Cardiac muscle cell (in vitro differentiated cells and primary cell): ENCODE measurements at regions not wholly inside any gene's neighbourhood (a gene's known extent, or its start where the extent isn't known, plus 50 kb on each side); places are given as distances from the start of the nearest gene placed in this dataset.

Source experiments
- DNase-seq, 2 donors: peaks; one replicate each; pipeline versions ENCODE4 v3.0.0 to v3.0.0-alpha.2; 2010 to 2017; ENCODE audit warnings: low read depth in 1 of 2, low spot score in 1 of 2
- H3K27ac ChIP-seq: fragments of 200-600 bp; sonication (generic); 2 replicates; pipeline ENCODE4 v1.5.1; 2016
- H3K27me3 ChIP-seq: fragments of 200-600 bp; sonication (generic); 2 replicates; pipeline ENCODE4 v1.6.0; 2016; ENCODE audit warnings: control low read depth
- H3K36me3 ChIP-seq: fragments of 200-600 bp; sonication (generic); 2 replicates; pipeline ENCODE4 v1.5.1; 2016; ENCODE audit warnings: control low read depth
- H3K4me1 ChIP-seq: fragments of 200-600 bp; sonication (generic); 2 replicates; pipeline ENCODE4 v1.8.1; 2017; ENCODE audit warnings: low read depth, mild to moderate bottlenecking, mixed run types
- H3K4me3 ChIP-seq: fragments of 200-600 bp; sonication (generic); 2 replicates; pipeline ENCODE4 v1.5.1; 2016; ENCODE audit warnings: mild to moderate bottlenecking
- H3K9me3 ChIP-seq: fragments of 200-600 bp; sonication (generic); 2 replicates; pipeline ENCODE4 v1.5.1; 2017; ENCODE audit warnings: low read depth, mild to moderate bottlenecking, control low read depth
- CTCF ChIP-seq: IDR thresholded peaks from 2 replicates; pipeline ENCODE4 v1.5.1; 2012; ENCODE audit warnings: low read depth, mild to moderate bottlenecking, low read length

GRCh38 chr16:35565626-35566025, 2106.2 kb downstream of the TP53TG3F start:
- Histone ChIP-seq H3K27ac (no peak overlapping the region), H3K4me1 (no peaks in the 10 kb centered on the region), H3K36me3 (no peaks in the 10 kb centered on the region), H3K4me3 (no peak overlapping the region), H3K27me3 (no peaks in the 10 kb centered on the region), H3K9me3 (no peaks in the 10 kb centered on the region)
- no peak for DNase-seq
- no peak for TF ChIP-seq CTCF

DNA sequence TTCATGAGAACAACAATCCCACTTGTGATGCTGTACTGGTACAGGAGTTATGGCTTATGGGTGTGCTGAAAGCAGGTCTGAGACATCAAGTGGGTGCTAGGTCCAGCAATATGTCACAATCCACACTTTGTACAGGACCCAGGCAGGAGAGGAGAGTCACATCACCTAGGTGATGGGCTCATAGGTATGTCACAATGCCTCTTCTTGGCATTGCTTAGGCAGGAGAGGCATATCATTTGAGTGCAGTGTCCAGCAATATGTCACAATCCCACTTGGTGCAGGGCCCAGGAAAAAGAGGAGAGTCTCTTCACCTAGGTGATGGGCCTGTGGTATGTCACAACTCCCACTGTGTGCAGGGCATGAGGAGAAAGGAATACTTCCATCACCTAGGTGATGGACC, 2110.0 kb downstream of the TP53TG3F start:
- Histone ChIP-seq H3K27ac (no peak overlapping the region), H3K27me3 (no peaks in the 10 kb centered on the region), H3K4me3 (no peak overlapping the region), H3K4me1 (no peaks in the 10 kb centered on the region), H3K36me3 (no peaks in the 10 kb centered on the region), H3K9me3 (no peaks in the 10 kb centered on the region)
- TF ChIP-seq CTCF = no peak
- no peak for DNase-seq

DNA sequence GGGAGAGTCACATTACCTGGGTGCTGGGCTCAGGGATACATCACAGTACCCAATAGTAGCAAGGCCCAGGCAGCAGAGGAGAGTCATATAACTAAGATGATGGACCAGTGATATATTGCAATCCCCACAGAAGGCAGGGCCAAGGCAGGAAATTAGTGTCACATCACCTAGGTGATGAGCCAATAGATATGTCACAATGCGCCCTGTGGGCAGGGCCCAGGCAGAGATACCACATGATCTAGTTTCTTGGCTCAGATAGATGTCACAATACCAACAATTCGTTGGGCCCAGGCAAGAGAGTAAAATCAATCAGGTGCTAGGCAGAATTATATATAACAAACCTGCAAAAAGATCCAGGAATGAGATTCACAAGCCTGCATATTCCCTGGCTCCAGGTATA, 2111.5 kb downstream of the TP53TG3F start:
- H3K27ac ChIP-seq = no peak overlapping the region
- H3K36me3 ChIP-seq = no peaks in the 10 kb centered on the region
- H3K9me3 ChIP-seq = no peaks in the 10 kb centered on the region
- H3K4me3 ChIP-seq = no peak overlapping the region
- H3K27me3 ChIP-seq = no peaks in the 10 kb centered on the region
- DNase-seq = no peak
- TF ChIP-seq CTCF = no peak
- H3K4me1 ChIP-seq = no peaks in the 10 kb centered on the region

DNA sequence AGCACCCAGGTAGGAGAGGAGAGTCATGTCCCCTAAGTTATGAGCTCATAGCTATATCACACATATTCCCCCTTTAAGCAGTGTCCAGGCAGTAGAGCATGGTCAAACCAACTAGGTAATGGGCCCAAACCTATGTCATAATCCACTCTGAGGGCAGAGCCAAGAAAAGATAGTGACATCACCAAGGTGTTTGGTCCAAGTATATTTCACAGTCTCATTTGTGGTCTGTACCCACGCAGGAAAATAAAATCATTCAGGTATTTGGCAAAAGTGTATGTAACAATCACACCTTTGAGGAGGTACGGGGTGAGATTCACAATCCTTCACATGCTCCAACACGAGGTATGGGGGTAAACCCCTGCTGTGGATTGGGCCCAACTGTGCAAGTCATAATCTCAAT, 2112.8 kb downstream of the TP53TG3F start:
- H3K36me3 ChIP-seq = no peaks in the 10 kb centered on the region
- TF ChIP-seq CTCF = no peak
- no peaks in the 10 kb centered on the region for H3K4me1 ChIP-seq
- H3K9me3 ChIP-seq = no peaks in the 10 kb centered on the region
- no peak for DNase-seq
- H3K4me3 ChIP-seq = no peak overlapping the region
- H3K27ac ChIP-seq = no peak overlapping the region
- H3K27me3 ChIP-seq = no peaks in the 10 kb centered on the region

- H3K4me3 ChIP-seq = no peak overlapping the region
- no peaks in the 10 kb centered on the region for H3K9me3 ChIP-seq
- no peak overlapping the region for H3K27ac ChIP-seq
- TF ChIP-seq CTCF = no peak
- no peak for DNase-seq
- no peaks in the 10 kb centered on the region for H3K4me1 ChIP-seq
- H3K27me3 ChIP-seq = no peaks in the 10 kb centered on the region
- no peaks in the 10 kb centered on the region for H3K36me3 ChIP-seq
Measured at GRCh38 chr16:35573407-35573806, 2114.0 kb downstream of the TP53TG3F start.

DNA sequence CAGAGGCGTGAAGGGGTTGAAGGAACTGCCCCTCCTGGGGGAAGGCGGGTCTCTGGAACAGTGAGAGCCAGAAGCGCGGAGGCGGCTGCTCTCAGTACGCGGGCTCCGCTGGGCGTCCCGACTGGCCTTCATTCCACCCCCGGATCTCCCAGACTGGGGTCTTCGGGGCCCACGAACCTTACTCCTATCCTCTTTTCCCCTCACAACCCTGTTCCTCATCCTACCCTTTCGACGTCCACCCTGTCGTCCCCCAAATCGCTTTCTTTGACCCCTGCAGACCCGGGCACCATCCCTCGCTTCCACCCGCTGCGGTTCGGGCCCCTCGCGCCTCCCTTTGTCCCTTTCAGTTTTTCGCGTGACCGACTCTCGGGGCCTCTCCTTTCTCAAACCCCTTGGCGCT, 2114.6 kb downstream of the TP53TG3F start:
- no peaks in the 10 kb centered on the region for H3K9me3 ChIP-seq
- no peaks in the 10 kb centered on the region for H3K27me3 ChIP-seq
- no peak for TF ChIP-seq CTCF
- no peak for DNase-seq
- no peaks in the 10 kb centered on the region for H3K4me1 ChIP-seq
- no peak overlapping the region for H3K27ac ChIP-seq
- no peaks in the 10 kb centered on the region for H3K36me3 ChIP-seq
- no peak overlapping the region for H3K4me3 ChIP-seq
